Neuron (in vitro differentiated cells): ENCODE measurements at regions not wholly inside any gene's neighbourhood (a gene's known extent, or its start where the extent isn't known, plus 50 kb on each side); places are given as distances from the start of the nearest gene placed in this dataset.
"Not testable (repeated sequence)": the region's sequence is repeated elsewhere in the genome, so short reads cannot be mapped to it uniquely, and the experiment has no call there.

Experiments
- H2AFZ ChIP-seq: one replicate; pipeline ENCODE4 v1.6.1; 2013; ENCODE audit warnings: low read depth, mild to moderate bottlenecking, inconsistent platforms, low read length, moderate library complexity
- H3K27me3 ChIP-seq: one replicate; pipeline ENCODE4 v1.6.1; 2013; ENCODE audit warnings: low read length; ENCODE audit not compliant: insufficient read depth
- H3K36me3 ChIP-seq: one replicate; pipeline ENCODE4 v1.6.1; 2013; ENCODE audit warnings: low read length; ENCODE audit not compliant: insufficient read depth
- H3K4me1 ChIP-seq: one replicate; pipeline ENCODE4 v1.6.1; 2013; ENCODE audit warnings: low read length; ENCODE audit not compliant: insufficient read depth
- H3K4me3 ChIP-seq: 2 replicates; pipeline ENCODE4 v1.5.1; 2013; ENCODE audit warnings: mild to moderate bottlenecking, low read length, moderate library complexity
- H3K9me3 ChIP-seq: one replicate; pipeline ENCODE4 v1.6.1; 2013; ENCODE audit warnings: low read length

DNA sequence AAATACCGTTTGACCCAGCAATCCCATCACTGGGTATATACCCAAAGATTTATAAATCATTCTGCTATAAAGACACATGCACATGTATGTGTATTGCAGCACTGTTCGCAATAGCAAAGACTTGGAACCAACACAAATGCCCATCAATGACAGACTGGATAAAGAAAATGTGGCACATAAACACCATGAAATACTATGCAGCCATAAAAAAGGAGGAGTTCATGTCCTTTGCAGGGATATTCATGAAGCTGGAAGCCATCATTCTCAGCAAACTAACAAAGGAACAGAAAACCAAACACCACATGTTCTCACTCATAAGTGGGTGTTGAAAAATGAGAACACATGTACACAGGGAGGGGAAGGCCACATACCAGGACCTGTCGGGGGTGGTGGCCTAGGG is 86.5 kb upstream of the FGGY start:
- H3K9me3 ChIP-seq, H3K27me3 ChIP-seq, H3K4me3 ChIP-seq, H3K36me3 ChIP-seq, H3K4me1 ChIP-seq, H2AFZ ChIP-seq: not testable (repeated sequence)

GRCh38 chr1:59212706-59213105 is 84.2 kb upstream of the FGGY start:
- no peaks in the 10 kb centered on the region for H3K4me1 ChIP-seq
- H3K4me3 ChIP-seq = no peak overlapping the region
- H3K27me3 ChIP-seq = no peaks in the 10 kb centered on the region

GRCh38 chr1:59214248-59215208 is 82.4 kb upstream of the FGGY start:
- Histone ChIP-seq H3K27me3 (no peaks in the 10 kb centered on the region), H3K4me1 (peaks cover 13% of the 10 kb centered on the region), H3K36me3 (no peaks in the 10 kb centered on the region), H3K4me3 (no peak overlapping the region), H3K9me3 (peaks cover 2% of the 10 kb centered on the region), H2AFZ (no peak overlapping the region)

More at GRCh38 chr1:59212706-59213105, 84.2 kb upstream of the FGGY start:
- Histone ChIP-seq H3K9me3 (peaks cover 2% of the 10 kb centered on the region), H2AFZ (no peak overlapping the region), H3K36me3 (no peaks in the 10 kb centered on the region)

DNA sequence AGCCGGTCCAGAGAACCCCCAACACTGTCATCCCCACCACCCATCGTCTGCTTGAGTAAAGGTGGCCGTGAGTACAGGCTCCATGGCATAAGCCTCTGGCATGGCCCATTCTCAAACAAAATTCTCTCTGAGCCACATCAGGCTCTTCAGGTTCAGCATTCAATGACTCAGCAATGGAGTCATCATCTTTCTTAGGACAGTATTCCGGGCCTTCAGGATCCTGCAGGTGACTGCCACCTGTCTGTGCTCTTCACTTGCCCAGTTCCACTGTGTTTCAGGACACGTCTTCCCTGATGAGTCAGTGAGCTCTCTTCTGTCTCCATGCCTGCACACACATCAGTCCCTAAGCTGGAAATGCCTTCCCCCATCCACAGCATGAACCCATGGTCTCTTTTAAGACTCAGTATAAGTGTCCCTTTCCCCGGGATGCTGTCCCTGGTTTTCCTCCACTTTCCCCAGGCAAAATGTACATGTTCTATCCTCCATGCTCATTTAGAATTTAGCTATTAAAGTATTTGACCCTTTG is 81.1 kb upstream of the FGGY start:
- Histone ChIP-seq H3K36me3 (no peaks in the 10 kb centered on the region), H3K9me3 (peaks cover 2% of the 10 kb centered on the region), H2AFZ (no peak overlapping the region), H3K4me3 (no peak overlapping the region), H3K27me3 (no peaks in the 10 kb centered on the region), H3K4me1 (peaks cover 13% of the 10 kb centered on the region)

- H3K9me3 ChIP-seq, H2AFZ ChIP-seq, H3K36me3 ChIP-seq, H3K4me3 ChIP-seq, H3K27me3 ChIP-seq: not testable (repeated sequence)
- H3K4me1 ChIP-seq = peaks cover 13% of the 10 kb centered on the region
Measured at GRCh38 chr1:59217439-59217838, 79.5 kb upstream of the FGGY start.

DNA sequence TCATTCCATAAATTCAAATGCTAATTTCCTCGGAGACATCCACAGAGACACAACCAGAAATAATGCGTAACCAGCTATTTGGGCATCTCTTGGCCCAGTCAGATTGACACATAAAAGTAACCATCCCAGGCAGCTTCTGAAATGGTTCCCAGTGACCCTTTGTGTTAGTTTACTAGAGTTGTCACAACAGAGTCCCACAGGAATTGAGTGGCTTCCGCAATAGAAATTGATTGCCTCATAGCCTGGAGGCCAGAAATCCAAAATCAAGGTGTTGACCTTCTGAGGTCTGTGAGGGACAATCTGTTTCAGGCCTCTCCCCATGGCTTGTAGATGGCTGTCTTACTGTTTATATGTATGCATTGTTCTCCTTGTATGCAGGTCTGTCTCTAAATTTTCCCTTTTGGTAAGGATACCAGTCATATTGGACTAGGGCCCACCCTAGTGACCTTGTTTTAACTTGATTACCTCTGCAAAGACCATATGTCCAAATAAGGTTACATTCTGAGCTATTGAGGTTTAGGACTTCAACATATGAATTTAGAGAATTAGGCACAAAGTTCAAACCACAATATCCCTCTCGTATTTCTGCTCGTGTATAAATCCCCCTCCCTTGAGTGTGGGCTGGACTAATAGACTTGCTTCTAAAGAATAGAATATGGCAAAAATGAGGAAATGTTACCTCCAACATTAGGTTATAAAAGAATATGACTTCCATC is 78.2 kb upstream of the FGGY start:
- Histone ChIP-seq H2AFZ (no peak overlapping the region), H3K4me3 (no peak overlapping the region), H3K4me1 (peaks cover 13% of the 10 kb centered on the region), H3K36me3 (no peaks in the 10 kb centered on the region), H3K27me3 (no peaks in the 10 kb centered on the region), H3K9me3 (peaks cover 2% of the 10 kb centered on the region)

GRCh38 chr1:59219916-59220315 is 77.0 kb upstream of the FGGY start:
- Histone ChIP-seq H3K4me1 (peaks cover 13% of the 10 kb centered on the region), H3K9me3 (peaks cover 2% of the 10 kb centered on the region), H2AFZ (no peak overlapping the region), H3K36me3 (no peaks in the 10 kb centered on the region), H3K4me3 (no peak overlapping the region), H3K27me3 (no peaks in the 10 kb centered on the region)

GRCh38 chr1:59220356-59220755 is 76.5 kb upstream of the FGGY start:
- no peak overlapping the region for H3K4me3 ChIP-seq
- no peaks in the 10 kb centered on the region for H3K36me3 ChIP-seq
- no peaks in the 10 kb centered on the region for H3K27me3 ChIP-seq
- peaks cover 2% of the 10 kb centered on the region for H3K9me3 ChIP-seq
- H2AFZ ChIP-seq = no peak overlapping the region
- H3K4me1 ChIP-seq = peaks cover 13% of the 10 kb centered on the region

GRCh38 chr1:59223198-59223597 is 73.7 kb upstream of the FGGY start:
- Histone ChIP-seq H3K27me3 (no peaks in the 10 kb centered on the region), H3K4me3 (no peak overlapping the region), H3K9me3 (no peaks in the 10 kb centered on the region), H2AFZ (no peak overlapping the region), H3K4me1 (peaks cover 8% of the 10 kb centered on the region), H3K36me3 (no peaks in the 10 kb centered on the region)

GRCh38 chr1:59223989-59224634 is 72.8 kb upstream of the FGGY start:
- Histone ChIP-seq H3K9me3 (no peaks in the 10 kb centered on the region), H3K36me3 (no peaks in the 10 kb centered on the region), H3K4me1 (no peaks in the 10 kb centered on the region), H3K4me3 (no peak overlapping the region), H2AFZ (no peak overlapping the region), H3K27me3 (no peaks in the 10 kb centered on the region)

GRCh38 chr1:59225594-59226316 is 71.1 kb upstream of the FGGY start:
- H3K27me3 ChIP-seq = no peaks in the 10 kb centered on the region
- no peaks in the 10 kb centered on the region for H3K4me1 ChIP-seq
- H2AFZ ChIP-seq = no peak overlapping the region
- H3K9me3 ChIP-seq = no peaks in the 10 kb centered on the region
- no peaks in the 10 kb centered on the region for H3K36me3 ChIP-seq
- no peak overlapping the region for H3K4me3 ChIP-seq

GRCh38 chr1:59229138-59229537 is 67.8 kb upstream of the FGGY start:
- H3K4me3 ChIP-seq = no peak overlapping the region
- no peaks in the 10 kb centered on the region for H3K27me3 ChIP-seq
- no peaks in the 10 kb centered on the region for H3K36me3 ChIP-seq
- H3K9me3 ChIP-seq = no peaks in the 10 kb centered on the region
- no peaks in the 10 kb centered on the region for H3K4me1 ChIP-seq
- H2AFZ ChIP-seq = no peak overlapping the region
